Stimulated activated CD4-positive, alpha-beta T cell treated with anti-CD3 and anti-CD28 coated beads, Interleukin-1b, Interleukin-23, amount 100 ng/mL, for 48 hours (primary cell): ENCODE measurements at regions not wholly inside any gene's neighbourhood (a gene's known extent, or its start where the extent isn't known, plus 50 kb on each side); places are given as distances from the start of the nearest gene placed in this dataset.

Experiments
- DNase-seq: peaks from one replicate; pipeline ENCODE4 v3.0.0-alpha.2; 2020

GRCh38 chr2:14831458-14831857 lies 198.9 kb downstream of the LRATD1 start:
- no peak for DNase-seq

GRCh38 chr2:14843507-14844204 lies 211.1 kb downstream of the LRATD1 start:
- DNase-seq, result no peak

GRCh38 chr2:14855751-14856150 lies 223.2 kb downstream of the LRATD1 start:
- no peak for DNase-seq

GRCh38 chr2:14861181-14861580 lies 228.7 kb downstream of the LRATD1 start:
- no peak for DNase-seq

- no peak for DNase-seq
These were observed 234.3 kb downstream of the LRATD1 start for GRCh38 chr2:14866736-14867352.

GRCh38 chr2:14867853-14868252 lies 235.3 kb downstream of the LRATD1 start:
- no peak for DNase-seq

GRCh38 chr2:14872779-14873325 lies 240.3 kb downstream of the LRATD1 start:
- no peak for DNase-seq

- no peak for DNase-seq
These were observed 249.3 kb downstream of the LRATD1 start for GRCh38 chr2:14881651-14882327.

- no peak for DNase-seq
These were observed 252.1 kb downstream of the LRATD1 start for GRCh38 chr2:14884651-14885050.

GRCh38 chr2:14891546-14891945 lies 259.0 kb downstream of the LRATD1 start:
- DNase-seq, result no peak

GRCh38 chr2:14896330-14897030 lies 264.0 kb downstream of the LRATD1 start:
- DNase-seq, result no peak

GRCh38 chr2:14899621-14900414 lies 267.3 kb downstream of the LRATD1 start:
- no peak for DNase-seq

GRCh38 chr2:14901737-14902136 lies 269.2 kb downstream of the LRATD1 start:
- no peak for DNase-seq

GRCh38 chr2:14902953-14903352 lies 270.4 kb downstream of the LRATD1 start:
- no peak for DNase-seq

GRCh38 chr2:14903709-14904374 lies 271.3 kb downstream of the LRATD1 start:
- peak; percentile 67 for DNase-seq

GRCh38 chr2:14904378-14904777 lies 271.9 kb downstream of the LRATD1 start:
- peak; percentile 19 for DNase-seq

GRCh38 chr2:14905571-14905970 lies 273.1 kb downstream of the LRATD1 start:
- no peak for DNase-seq

- no peak for DNase-seq
These were observed 274.6 kb downstream of the LRATD1 start for GRCh38 chr2:14907014-14907612.

- no peak for DNase-seq
These were observed 277.3 kb downstream of the LRATD1 start for GRCh38 chr2:14909795-14910194.

- no peak for DNase-seq
These were observed 278.1 kb downstream of the LRATD1 start for GRCh38 chr2:14910654-14911053.

GRCh38 chr2:14915983-14916382 lies 283.5 kb downstream of the LRATD1 start:
- no peak for DNase-seq
